ENCODE measurements at regions not wholly inside any gene's neighbourhood (a gene's known extent, or its start where the extent isn't known, plus 50 kb on each side); places are given as distances from the start of the nearest gene placed in this dataset.

- TF ChIP-seq, protein P1, sequence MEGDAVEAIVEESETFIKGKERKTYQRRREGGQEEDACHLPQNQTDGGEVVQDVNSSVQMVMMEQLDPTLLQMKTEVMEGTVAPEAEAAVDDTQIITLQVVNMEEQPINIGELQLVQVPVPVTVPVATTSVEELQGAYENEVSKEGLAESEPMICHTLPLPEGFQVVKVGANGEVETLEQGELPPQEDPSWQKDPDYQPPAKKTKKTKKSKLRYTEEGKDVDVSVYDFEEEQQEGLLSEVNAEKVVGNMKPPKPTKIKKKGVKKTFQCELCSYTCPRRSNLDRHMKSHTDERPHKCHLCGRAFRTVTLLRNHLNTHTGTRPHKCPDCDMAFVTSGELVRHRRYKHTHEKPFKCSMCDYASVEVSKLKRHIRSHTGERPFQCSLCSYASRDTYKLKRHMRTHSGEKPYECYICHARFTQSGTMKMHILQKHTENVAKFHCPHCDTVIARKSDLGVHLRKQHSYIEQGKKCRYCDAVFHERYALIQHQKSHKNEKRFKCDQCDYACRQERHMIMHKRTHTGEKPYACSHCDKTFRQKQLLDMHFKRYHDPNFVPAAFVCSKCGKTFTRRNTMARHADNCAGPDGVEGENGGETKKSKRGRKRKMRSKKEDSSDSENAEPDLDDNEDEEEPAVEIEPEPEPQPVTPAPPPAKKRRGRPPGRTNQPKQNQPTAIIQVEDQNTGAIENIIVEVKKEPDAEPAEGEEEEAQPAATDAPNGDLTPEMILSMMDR (conservative IDR thresholded peaks at IDR 0.05; ENCODE audit: low read length), result no peak
- no peak for TF ChIP-seq EZH2phosphoT487 (IDR thresholded peaks at IDR 0.05; ENCODE audit: borderline replicate concordance, low read depth, low read length)
Observed at GRCh38 chr9:14011799-14012560, 302.0 kb downstream of the NFIB start.

Measured in OCI-LY7 (cell line).